ENCODE measurements at regions not wholly inside any gene's neighbourhood (a gene's known extent, or its start where the extent isn't known, plus 50 kb on each side); places are given as distances from the start of the nearest gene placed in this dataset.

GRCh38 chr19:32097620-32098019, 247.8 kb upstream of the ZNF507 start:
- CTCF ChIA-PET: no interaction called here
- H2AFZ ChIP-seq (ENCODE audit: low read depth): no peak overlapping the region
- no peak overlapping the region for H3K4me2 ChIP-seq

DNA sequence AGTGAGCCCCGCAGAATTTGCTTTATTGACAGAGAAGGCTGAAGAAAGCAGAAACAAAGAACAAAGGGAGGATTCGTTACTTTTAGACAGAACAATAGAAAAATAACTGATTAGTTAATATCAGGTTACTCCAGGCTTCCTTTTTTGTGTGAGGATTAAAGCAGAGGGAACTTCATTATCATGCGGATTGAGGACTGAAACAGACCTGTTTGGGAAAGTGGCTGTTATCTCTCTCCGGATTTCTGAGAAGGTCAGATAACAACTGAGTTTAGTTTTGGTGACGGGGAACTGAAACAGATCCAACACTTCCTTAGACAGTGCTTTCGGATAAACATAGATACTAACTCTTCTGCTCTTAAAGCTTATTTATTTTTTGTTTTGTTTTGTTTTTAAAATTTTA, 246.4 kb upstream of the ZNF507 start:
- no peaks in the 10 kb centered on the region for H3K27me3 ChIP-seq (ENCODE audit: insufficient read depth)
- no peaks in the 10 kb centered on the region for H3K9me2 ChIP-seq
- no peaks in the 10 kb centered on the region for H3K9me3 ChIP-seq
- H3K4me1 ChIP-seq (ENCODE audit: control insufficient read depth in 1 of 2, insufficient read depth in 2 of 2, low read depth in 1 of 2, low read length in 1 of 2): no peaks in the 10 kb centered on the region
- no peak overlapping the region for H2AFZ ChIP-seq (ENCODE audit: low read depth)
- H3K36me3 ChIP-seq (replicated peaks in 1 of 2; ENCODE audit: control insufficient read depth in 1 of 2, insufficient read depth in 2 of 2, low read length in 1 of 2): no peaks in the 10 kb centered on the region
- no peak overlapping the region for H3K9ac ChIP-seq
- no peak overlapping the region for H3K4me2 ChIP-seq
- WGBS (ENCODE audit: low lambda C conversion rate): 16% methylated on average over 6 of the region's 6 CpGs
- no peaks in the 10 kb centered on the region for H3F3A ChIP-seq (replicated peaks; ENCODE audit: insufficient read depth)
- ChIA-PET CTCF (no interaction called here), POLR2A (no interaction called here)
- no peak overlapping the region for H3K27ac ChIP-seq (ENCODE audit: low read depth in 2 of 2, low read length in 1 of 2)
- H3K4me3 ChIP-seq (ENCODE audit: low read depth in 2 of 2, low read length in 1 of 2): no peak overlapping the region
- TF ChIP-seq POLR2AphosphoS5 (IDR thresholded peaks at IDR 0.05; ENCODE audit: low read depth, low read length): no peak
- TF ChIP-seq, protein P1, sequence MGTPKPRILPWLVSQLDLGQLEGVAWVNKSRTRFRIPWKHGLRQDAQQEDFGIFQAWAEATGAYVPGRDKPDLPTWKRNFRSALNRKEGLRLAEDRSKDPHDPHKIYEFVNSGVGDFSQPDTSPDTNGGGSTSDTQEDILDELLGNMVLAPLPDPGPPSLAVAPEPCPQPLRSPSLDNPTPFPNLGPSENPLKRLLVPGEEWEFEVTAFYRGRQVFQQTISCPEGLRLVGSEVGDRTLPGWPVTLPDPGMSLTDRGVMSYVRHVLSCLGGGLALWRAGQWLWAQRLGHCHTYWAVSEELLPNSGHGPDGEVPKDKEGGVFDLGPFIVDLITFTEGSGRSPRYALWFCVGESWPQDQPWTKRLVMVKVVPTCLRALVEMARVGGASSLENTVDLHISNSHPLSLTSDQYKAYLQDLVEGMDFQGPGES (IDR thresholded peaks at IDR 0.05; ENCODE audit: low read depth, low read length): no peak
- TF ChIP-seq FOXJ3 (CRISPR knock-in tag; IDR thresholded peaks at IDR 0.05): no peak
- no peak for TF ChIP-seq YY1 (IDR thresholded peaks at IDR 0.05; ENCODE audit: low read depth)
- TF ChIP-seq TAF1 (IDR thresholded peaks at IDR 0.05; ENCODE audit: borderline replicate concordance, low read depth, low read length): no peak
- TF ChIP-seq, protein P2, sequence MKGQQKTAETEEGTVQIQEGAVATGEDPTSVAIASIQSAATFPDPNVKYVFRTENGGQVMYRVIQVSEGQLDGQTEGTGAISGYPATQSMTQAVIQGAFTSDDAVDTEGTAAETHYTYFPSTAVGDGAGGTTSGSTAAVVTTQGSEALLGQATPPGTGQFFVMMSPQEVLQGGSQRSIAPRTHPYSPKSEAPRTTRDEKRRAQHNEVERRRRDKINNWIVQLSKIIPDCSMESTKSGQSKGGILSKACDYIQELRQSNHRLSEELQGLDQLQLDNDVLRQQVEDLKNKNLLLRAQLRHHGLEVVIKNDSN (IDR thresholded peaks at IDR 0.05; ENCODE audit: borderline replicate concordance, low read depth): no peak
- H4K20me1 ChIP-seq (ENCODE audit: insufficient read depth): no peaks in the 10 kb centered on the region
- no peak for DNase-seq
- H3K79me2 ChIP-seq (ENCODE audit: insufficient read depth): no peaks in the 10 kb centered on the region

More at GRCh38 chr19:32097620-32098019, 247.8 kb upstream of the ZNF507 start:
- POLR2A ChIA-PET: no interaction called here
- no peaks in the 10 kb centered on the region for H3K36me3 ChIP-seq (replicated peaks in 1 of 2; ENCODE audit: control insufficient read depth in 1 of 2, insufficient read depth in 2 of 2, low read length in 1 of 2)
- H3K27ac ChIP-seq (ENCODE audit: low read depth in 2 of 2, low read length in 1 of 2): no peak overlapping the region
- H3F3A ChIP-seq (replicated peaks; ENCODE audit: insufficient read depth): no peaks in the 10 kb centered on the region
- H3K79me2 ChIP-seq (ENCODE audit: insufficient read depth): no peaks in the 10 kb centered on the region
- no peaks in the 10 kb centered on the region for H3K9me3 ChIP-seq
- H3K27me3 ChIP-seq (ENCODE audit: insufficient read depth): no peaks in the 10 kb centered on the region
- TF ChIP-seq POLR2AphosphoS5 (IDR thresholded peaks at IDR 0.05; ENCODE audit: low read depth, low read length) (no peak), GATA2 (CRISPR knock-in tag; IDR thresholded peaks at IDR 0.05) (no peak), TCF12 (IDR thresholded peaks at IDR 0.05) (no peak), MEF2A (IDR thresholded peaks at IDR 0.05; ENCODE audit: borderline replicate concordance, low read depth) (no peak), FOXJ3 (CRISPR knock-in tag; IDR thresholded peaks at IDR 0.05) (no peak), FOXM1 (IDR thresholded peaks at IDR 0.05; ENCODE audit: low read depth) (no peak), JUND (IDR thresholded peaks at IDR 0.05) (no peak), FOSL2 (IDR thresholded peaks at IDR 0.05; ENCODE audit: borderline replicate concordance, low read depth) (no peak), SIN3A (IDR thresholded peaks at IDR 0.05; ENCODE audit: borderline replicate concordance, low read depth, low read length) (no peak), RFX5 (IDR thresholded peaks at IDR 0.05; ENCODE audit: low read length) (no peak), RCOR1 (IDR thresholded peaks at IDR 0.05; ENCODE audit: low read length) (no peak), TEAD4 (IDR thresholded peaks at IDR 0.05; ENCODE audit: borderline replicate concordance, insufficient read depth) (no peak)
- TF ChIP-seq, protein P3, sequence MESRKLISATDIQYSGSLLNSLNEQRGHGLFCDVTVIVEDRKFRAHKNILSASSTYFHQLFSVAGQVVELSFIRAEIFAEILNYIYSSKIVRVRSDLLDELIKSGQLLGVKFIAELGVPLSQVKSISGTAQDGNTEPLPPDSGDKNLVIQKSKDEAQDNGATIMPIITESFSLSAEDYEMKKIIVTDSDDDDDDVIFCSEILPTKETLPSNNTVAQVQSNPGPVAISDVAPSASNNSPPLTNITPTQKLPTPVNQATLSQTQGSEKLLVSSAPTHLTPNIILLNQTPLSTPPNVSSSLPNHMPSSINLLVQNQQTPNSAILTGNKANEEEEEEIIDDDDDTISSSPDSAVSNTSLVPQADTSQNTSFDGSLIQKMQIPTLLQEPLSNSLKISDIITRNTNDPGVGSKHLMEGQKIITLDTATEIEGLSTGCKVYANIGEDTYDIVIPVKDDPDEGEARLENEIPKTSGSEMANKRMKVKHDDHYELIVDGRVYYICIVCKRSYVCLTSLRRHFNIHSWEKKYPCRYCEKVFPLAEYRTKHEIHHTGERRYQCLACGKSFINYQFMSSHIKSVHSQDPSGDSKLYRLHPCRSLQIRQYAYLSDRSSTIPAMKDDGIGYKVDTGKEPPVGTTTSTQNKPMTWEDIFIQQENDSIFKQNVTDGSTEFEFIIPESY (IDR thresholded peaks at IDR 0.05; ENCODE audit: borderline replicate concordance, low read depth): no peak
- TF ChIP-seq, protein P1 (IDR thresholded peaks at IDR 0.05; ENCODE audit: low read depth, low read length): no peak
- no peaks in the 10 kb centered on the region for H3K4me1 ChIP-seq (ENCODE audit: control insufficient read depth in 1 of 2, insufficient read depth in 2 of 2, low read depth in 1 of 2, low read length in 1 of 2)
- no peak overlapping the region for H3K9ac ChIP-seq
- H3K4me3 ChIP-seq (ENCODE audit: low read depth in 2 of 2, low read length in 1 of 2): no peak overlapping the region
- H3K9me2 ChIP-seq: no peaks in the 10 kb centered on the region
- WGBS (ENCODE audit: low lambda C conversion rate): 25% methylated on average over 2 of the region's 2 CpGs
- H4K20me1 ChIP-seq (ENCODE audit: insufficient read depth): no peaks in the 10 kb centered on the region
- no peak for DNase-seq

Data from SK-N-SH (cell line).